ENCODE measurements at regions not wholly inside any gene's neighbourhood (a gene's known extent, or its start where the extent isn't known, plus 50 kb on each side); places are given as distances from the start of the nearest gene placed in this dataset.

DNA sequence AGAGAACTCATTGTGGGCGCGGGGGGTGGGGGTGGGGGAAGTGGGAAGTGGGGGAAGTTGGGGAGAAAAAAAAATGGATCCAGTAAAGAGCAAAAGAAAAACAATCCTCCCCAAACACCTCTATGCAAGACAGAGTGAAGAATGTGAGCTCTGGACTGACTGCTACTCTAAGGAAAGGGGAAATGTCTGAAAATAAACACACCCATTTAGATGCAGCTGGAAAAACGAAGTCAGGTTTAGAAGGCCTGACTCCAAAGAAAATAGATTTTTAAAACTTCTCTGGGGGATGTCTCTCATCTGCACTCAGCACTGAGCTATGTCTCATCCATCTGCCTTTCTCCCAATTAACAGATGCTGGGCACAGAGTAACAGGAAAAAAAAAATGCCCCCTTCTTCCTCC, 904.4 kb downstream of the GALC start:
- no peaks in the 10 kb centered on the region for H4K20me1 ChIP-seq (ENCODE audit: insufficient read depth, low read length)
- H3K18ac ChIP-seq (ENCODE audit: low read depth, low read length), result no peak overlapping the region
- no TSS peak for BruUV-seq (replicated peaks)
- no peak for ATAC-seq (ENCODE audit: low read depth)
- H3K9me3 ChIP-seq (ENCODE audit: control insufficient read depth, insufficient read depth, low read length), result no peaks in the 10 kb centered on the region
- H3K79me1 ChIP-seq (ENCODE audit: low read depth in 1 of 2, low read length in 2 of 2), result no peaks in the 10 kb centered on the region
- H2AFZ ChIP-seq (replicated peaks; ENCODE audit: low read length, poor library complexity), result no peak overlapping the region
- CTCF ChIA-PET, result interaction anchor here (0.6 kb wide), 1 partner anchor 120 kb away, joined by 3 read pairs; no protein-coding TSS in a partner anchor
- TF ChIP-seq USF2 (IDR thresholded peaks at IDR 0.05; ENCODE audit: low read depth, low read length), result no peak
- no peak for TF ChIP-seq ELK1 (IDR thresholded peaks at IDR 0.05; ENCODE audit: borderline replicate concordance, low read depth, low read length)
- no peak for TF ChIP-seq MXI1 (IDR thresholded peaks at IDR 0.05; ENCODE audit: borderline replicate concordance, low read depth, low read length)
- no peak for TF ChIP-seq RFX5 (IDR thresholded peaks at IDR 0.05; ENCODE audit: low read depth, low read length)
- TF ChIP-seq BHLHE40 (IDR thresholded peaks at IDR 0.05; ENCODE audit: low read depth, low read length), result no peak
- TF ChIP-seq CEBPB (IDR thresholded peaks at IDR 0.05; ENCODE audit: low read depth, low read length), result no peak
- no peak for TF ChIP-seq NFE2L2 (IDR thresholded peaks at IDR 0.05; ENCODE audit: low read depth, low read length)
- no peak for TF ChIP-seq POLR2A (IDR thresholded peaks at IDR 0.05; ENCODE audit: low read depth, low read length)
- no peak for TF ChIP-seq RCOR1 (IDR thresholded peaks at IDR 0.05; ENCODE audit: insufficient replicate concordance, low read length)
- TF ChIP-seq RAD21 (IDR thresholded peaks at IDR 0.05; ENCODE audit: low read length), result no peak
- TF ChIP-seq SMC3 (IDR thresholded peaks at IDR 0.05; ENCODE audit: low read depth, low read length), result no peak
- TF ChIP-seq MAZ (IDR thresholded peaks at IDR 0.05; ENCODE audit: borderline replicate concordance, low read depth, low read length), result no peak
- TF ChIP-seq FOS (IDR thresholded peaks at IDR 0.05; ENCODE audit: low read depth, low read length), result no peak
- no peak overlapping the region for H3K14ac ChIP-seq (replicated peaks; ENCODE audit: low read depth, low read length)
- no peak overlapping the region for H3K4ac ChIP-seq (ENCODE audit: low read depth, low read length)
- H4K5ac ChIP-seq (ENCODE audit: low read depth, low read length), result no peak overlapping the region
- H3K23ac ChIP-seq (ENCODE audit: low read depth, low read length), result no peak overlapping the region
- DNase-seq, result no peak
- H2AK5ac ChIP-seq (ENCODE audit: low read depth, low read length), result no peak overlapping the region
- H2BK120ac ChIP-seq (ENCODE audit: low read depth, low read length), result no peak overlapping the region
- H3K4me3 ChIP-seq (ENCODE audit: insufficient read depth, low read depth, low read length), result no peak overlapping the region
- H4K8ac ChIP-seq (ENCODE audit: low read depth in 2 of 2, low read length in 2 of 2), result no peak overlapping the region
- H2BK15ac ChIP-seq (ENCODE audit: low read depth, low read length), result no peak overlapping the region
- POLR2A ChIA-PET (ENCODE audit: unreplicated experiment), result no interaction called here
- no peak overlapping the region for H3K56ac ChIP-seq (ENCODE audit: extremely low read depth, insufficient read depth, low read length)
- dilution Hi-C loops (cut with HindIII; ENCODE audit: low sequenced_read_pairs, unreplicated experiment), result no loop called here
- no peak overlapping the region for H3K4me2 ChIP-seq (ENCODE audit: low read depth, low read length)
- intact Hi-C loops (cut with micrococcal nuclease), result no loop called here
- in situ Hi-C loops (cut with MboI; ENCODE audit: low sequenced_read_pairs), result no loop called here
- no CpG with 5 or more reads among the region's 3 CpGs for WGBS, 2 experiments (ENCODE audit: extremely low coverage in 2 of 2, insufficient read length in 1 of 2)
- H2BK20ac ChIP-seq (ENCODE audit: low read depth, low read length), result no peak overlapping the region
- H3K27me3 ChIP-seq (ENCODE audit: control insufficient read depth, insufficient read depth, low read length), result no peaks in the 10 kb centered on the region
- H2AK9ac ChIP-seq (replicated peaks; ENCODE audit: low read depth, low read length, poor library complexity), result no peak overlapping the region
- H3K9me1 ChIP-seq (ENCODE audit: insufficient read depth, low read length), result no peaks in the 10 kb centered on the region
- no peaks in the 10 kb centered on the region for H3K36me3 ChIP-seq (ENCODE audit: control insufficient read depth, insufficient read depth, low read length)
- H3K4me1 ChIP-seq (ENCODE audit: control insufficient read depth, insufficient read depth, low read length), result peaks cover 2% of the 10 kb centered on the region; the same call in 1 of the 2 replicates
- H3K9ac ChIP-seq (ENCODE audit: low read depth, low read length), result no peak overlapping the region
- no peak overlapping the region for H3K27ac ChIP-seq (ENCODE audit: insufficient read depth, low read length)
- no peak overlapping the region for H2BK5ac ChIP-seq (ENCODE audit: low read depth, low read length, poor library complexity, severe bottlenecking)
- H4K91ac ChIP-seq (ENCODE audit: insufficient read depth, low read depth, low read length), result no peak overlapping the region

All from IMR-90 (cell line).